Activated B cell treated with CpG ODN at 0.5 μM for 24 hours (primary cell): ENCODE measurements at regions not wholly inside any gene's neighbourhood (a gene's known extent, or its start where the extent isn't known, plus 50 kb on each side); places are given as distances from the start of the nearest gene placed in this dataset.

Experiments
- ATAC-seq: fragments of 200-7000 bp; cut with Tn5 transposase; one replicate; pipeline ENCODE4 v1.10.0; 2021; ENCODE audit warnings: low read depth, mild to moderate bottlenecking, moderate library complexity
- CTCF ChIA-PET: fragments of 350-600 bp; sonication (Branson Sonifier 250); formaldehyde crosslinking; loops from one replicate; lab custom pipeline; 2021; ENCODE audit warnings: antibody characterized with exemption; lab: Charles Lee
- POLR2A ChIA-PET: fragments of 350-600 bp; sonication (Branson Sonifier 250); formaldehyde crosslinking; loops from one replicate; lab custom pipeline; 2021; ENCODE audit warnings: antibody characterized with exemption; lab: Charles Lee
- DNase-seq: peaks from one replicate; pipeline ENCODE4 v3.0.0; 2022
- H3K27ac Mint-ChIP-seq: one replicate; pipeline ENCODE4 v1.8.0; 2020; ENCODE audit warnings: mixed read lengths
- H3K27me3 Mint-ChIP-seq: one replicate; pipeline ENCODE4 v1.8.0; 2021; ENCODE audit warnings: mixed read lengths
- H3K36me3 Mint-ChIP-seq: one replicate; pipeline ENCODE4 v1.8.0; 2021; ENCODE audit warnings: low read depth, mixed read lengths
- H3K4me1 Mint-ChIP-seq: one replicate; pipeline ENCODE4 v1.8.0; 2021; ENCODE audit warnings: mixed read lengths
- H3K4me3 Mint-ChIP-seq: one replicate; pipeline ENCODE4 v1.8.0; 2020; ENCODE audit warnings: mild to moderate bottlenecking, mixed read lengths
- H3K9me3 Mint-ChIP-seq: one replicate; pipeline ENCODE4 v1.8.0; 2020; ENCODE audit warnings: mixed read lengths
- CTCF ChIP-seq: fragments of 200-600 bp; IDR thresholded peaks from one replicate; pipeline ENCODE4 v1.8.0; 2022; ENCODE audit warnings: antibody characterized with exemption, mild to moderate bottlenecking
- intact Hi-C: fragments of 100-400 bp; cut with micrococcal nuclease; formaldehyde crosslinking; loops from one replicate; pipeline ENCODE4 v1.15.1; 2024

DNA sequence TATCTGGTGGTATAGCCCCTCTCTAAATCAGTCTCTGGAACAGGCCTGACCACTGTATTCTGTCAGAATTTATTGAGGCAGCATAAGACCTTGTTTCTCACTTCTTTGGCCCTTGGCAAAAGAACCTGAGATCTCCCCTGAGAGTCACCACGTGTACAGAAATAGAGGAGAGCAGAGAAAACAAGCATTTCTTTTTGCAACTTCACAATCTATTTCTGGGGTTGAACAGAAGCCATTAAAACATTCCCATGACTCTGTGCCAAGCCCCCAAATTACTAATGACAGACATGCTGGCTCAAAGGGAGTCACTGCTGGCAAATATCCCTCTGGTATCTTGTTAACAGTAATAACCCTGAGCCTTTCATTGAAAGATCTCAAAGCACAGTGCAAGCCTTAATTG, 395.3 kb downstream of the MAFB start:
- DNase-seq (no peak), ATAC-seq (no peak)
- no peaks in the 10 kb centered on the region for H3K27me3 Mint-ChIP-seq
- intact Hi-C loops: no loop called here
- ChIA-PET CTCF (no interaction called here), POLR2A (no interaction called here)
- no peaks in the 10 kb centered on the region for H3K36me3 Mint-ChIP-seq
- no peak for TF ChIP-seq CTCF
- H3K9me3 Mint-ChIP-seq: peaks cover 2% of the 10 kb centered on the region
- no peak overlapping the region for H3K4me3 Mint-ChIP-seq
- no peaks in the 10 kb centered on the region for H3K4me1 Mint-ChIP-seq
- H3K27ac Mint-ChIP-seq: no peak overlapping the region

DNA sequence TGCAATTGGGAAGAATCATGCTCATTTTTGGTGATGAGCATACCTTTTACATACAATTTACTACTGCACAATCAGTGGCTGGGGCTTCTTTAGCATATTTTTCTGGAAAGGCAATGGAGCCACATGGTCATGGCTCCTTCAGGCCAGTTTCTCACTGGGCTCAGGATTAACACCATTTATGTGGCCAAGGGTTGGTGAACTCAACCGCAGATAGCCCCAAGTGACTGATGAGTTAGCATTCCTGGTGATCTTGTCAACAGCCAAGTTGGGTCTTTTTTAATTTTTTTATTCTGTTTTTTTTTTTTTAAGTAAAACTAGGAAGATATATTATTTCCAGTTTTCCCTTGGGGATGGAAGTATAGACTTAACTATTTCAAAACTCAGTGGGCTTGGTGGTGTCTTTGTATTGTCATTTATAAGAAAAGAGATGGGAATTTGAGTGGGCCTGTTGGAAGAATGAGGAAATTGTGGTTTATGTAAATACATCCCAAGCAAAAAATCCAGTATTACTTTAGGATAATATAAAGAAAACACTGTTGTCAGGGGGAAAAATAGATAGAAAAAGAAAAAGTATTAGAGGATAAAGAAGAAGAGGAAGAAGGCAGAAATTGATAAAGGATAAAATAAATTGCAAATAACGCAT, 397.4 kb downstream of the MAFB start:
- no peaks in the 10 kb centered on the region for H3K4me1 Mint-ChIP-seq
- no peak overlapping the region for H3K4me3 Mint-ChIP-seq
- H3K36me3 Mint-ChIP-seq: no peaks in the 10 kb centered on the region
- no peak for DNase-seq
- ATAC-seq: no peak
- ChIA-PET POLR2A (no interaction called here), CTCF (no interaction called here)
- no peak for TF ChIP-seq CTCF
- no peaks in the 10 kb centered on the region for H3K27me3 Mint-ChIP-seq
- intact Hi-C loops: no loop called here
- H3K9me3 Mint-ChIP-seq: peaks cover 2% of the 10 kb centered on the region
- no peak overlapping the region for H3K27ac Mint-ChIP-seq

GRCh38 chr20:40287683-40288082, 401.4 kb downstream of the MAFB start:
- POLR2A ChIA-PET: no interaction called here
- ATAC-seq (no peak), DNase-seq (no peak)
- no peaks in the 10 kb centered on the region for H3K9me3 Mint-ChIP-seq
- CTCF ChIA-PET: no interaction called here
- no peak overlapping the region for H3K4me3 Mint-ChIP-seq
- no peaks in the 10 kb centered on the region for H3K4me1 Mint-ChIP-seq
- no peak for TF ChIP-seq CTCF
- intact Hi-C loops: no loop called here
- H3K27ac Mint-ChIP-seq: no peak overlapping the region
- H3K27me3 Mint-ChIP-seq: peaks cover 3% of the 10 kb centered on the region
- H3K36me3 Mint-ChIP-seq: no peaks in the 10 kb centered on the region

DNA sequence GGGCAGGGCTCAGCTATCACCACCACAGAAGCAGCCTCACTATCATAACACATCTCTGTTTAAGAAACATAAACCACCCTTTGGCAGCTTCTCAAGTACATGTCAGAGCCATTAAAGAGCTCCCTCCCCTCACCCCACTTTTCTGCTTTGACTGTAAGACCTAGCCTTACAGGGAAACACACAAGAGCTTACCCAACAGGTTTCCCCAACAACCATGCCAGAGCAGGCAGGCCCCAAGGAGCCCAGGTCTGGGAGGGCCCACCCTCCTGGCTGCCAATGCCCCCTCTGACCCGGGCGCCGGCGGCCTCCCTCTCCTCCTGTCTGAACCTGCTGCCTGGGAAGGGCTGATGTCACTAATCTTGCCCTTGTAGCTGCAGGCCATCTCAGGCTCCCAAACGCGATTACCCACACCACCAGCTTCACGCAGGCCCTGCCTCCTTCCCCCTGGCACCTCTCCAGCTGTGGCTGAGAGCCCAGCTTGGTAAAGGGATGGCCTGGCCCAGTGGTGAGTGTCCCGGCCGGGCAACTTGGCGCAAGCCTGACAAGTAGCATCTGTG, 402.0 kb downstream of the MAFB start:
- no peak overlapping the region for H3K4me3 Mint-ChIP-seq
- CTCF ChIA-PET: no interaction called here

DNA sequence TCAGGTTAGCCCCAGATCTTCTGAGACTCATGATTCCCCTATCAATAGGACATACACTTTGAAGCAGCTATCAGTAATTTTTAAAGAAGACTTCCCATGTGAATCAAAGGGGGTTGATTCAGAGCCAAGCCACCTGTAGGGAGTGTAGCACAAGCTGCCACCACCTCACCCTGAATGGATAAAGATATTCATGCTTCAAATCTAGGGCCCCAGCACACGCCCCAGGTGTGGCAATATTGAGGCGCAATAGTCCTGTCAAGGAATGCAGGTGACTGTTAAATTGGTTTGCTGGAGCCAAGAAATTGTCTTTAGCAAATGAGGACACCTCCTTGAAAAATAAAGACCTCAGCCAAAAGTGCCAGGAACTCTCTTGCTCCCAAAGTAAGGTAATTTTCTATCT, 404.4 kb downstream of the MAFB start:
- no peak for TF ChIP-seq CTCF
- POLR2A ChIA-PET: no interaction called here

More for the DNA sequence above, 402.0 kb downstream of the MAFB start:
- Mint-ChIP-seq H3K27ac (no peak overlapping the region), H3K9me3 (no peaks in the 10 kb centered on the region), H3K4me1 (no peaks in the 10 kb centered on the region), H3K27me3 (peaks cover 3% of the 10 kb centered on the region), H3K36me3 (no peaks in the 10 kb centered on the region)
- TF ChIP-seq CTCF: no peak
- intact Hi-C loops: no loop called here
- ATAC-seq (no peak), DNase-seq (no peak)
- POLR2A ChIA-PET: no interaction called here

More for the DNA sequence above, 404.4 kb downstream of the MAFB start:
- DNase-seq (no peak), ATAC-seq (no peak)
- intact Hi-C loops: no loop called here
- Mint-ChIP-seq H3K4me3 (no peak overlapping the region), H3K9me3 (no peaks in the 10 kb centered on the region), H3K27me3 (peaks cover 3% of the 10 kb centered on the region), H3K36me3 (no peaks in the 10 kb centered on the region), H3K27ac (no peak overlapping the region), H3K4me1 (no peaks in the 10 kb centered on the region)
- CTCF ChIA-PET: no interaction called here
